Neural crest cell (in vitro differentiated cells): ENCODE measurements at regions not wholly inside any gene's neighbourhood (a gene's known extent, or its start where the extent isn't known, plus 50 kb on each side); places are given as distances from the start of the nearest gene placed in this dataset.
"Not testable (repeated sequence)": the region's sequence is repeated elsewhere in the genome, so short reads cannot be mapped to it uniquely, and the experiment has no call there.

Experiments
- DNase-seq: peaks from one replicate; pipeline ENCODE4 v3.0.0; 2021; ENCODE audit warnings: low read depth, mixed read lengths, low spot score
- H3K27ac Mint-ChIP-seq: one replicate; pipeline ENCODE4 v1.8.0; 2021; ENCODE audit warnings: mild to moderate bottlenecking, mixed read lengths; ENCODE audit not compliant: unreplicated experiment
- H3K27me3 Mint-ChIP-seq: 2 replicates; pipeline ENCODE4 v1.8.0; 2021; ENCODE audit warnings: low read depth, mild to moderate bottlenecking, mixed read lengths
- H3K36me3 Mint-ChIP-seq: 2 replicates; pipeline ENCODE4 v1.8.0; 2021; ENCODE audit warnings: low read depth, mild to moderate bottlenecking, mixed read lengths
- H3K4me1 Mint-ChIP-seq: 2 replicates; pipeline ENCODE4 v1.8.0; 2021; ENCODE audit warnings: mixed read lengths
- H3K4me3 Mint-ChIP-seq: one replicate; pipeline ENCODE4 v1.8.0; 2021; ENCODE audit warnings: mild to moderate bottlenecking, mixed read lengths
- H3K9me3 Mint-ChIP-seq: 2 replicates; pipeline ENCODE4 v1.8.0; 2021; ENCODE audit warnings: mixed read lengths
- CTCF ChIP-seq: fragments of 200-600 bp; sonication (generic); conservative IDR thresholded peaks from 2 replicates; pipeline ENCODE4 v1.5.0; 2021; ENCODE audit warnings: antibody characterized with exemption, mild to moderate bottlenecking

- Mint-ChIP-seq H3K27ac (no peak overlapping the region), H3K27me3 (no peaks in the 10 kb centered on the region), H3K4me1 (no peaks in the 10 kb centered on the region), H3K36me3 (no peaks in the 10 kb centered on the region), H3K4me3 (no peak overlapping the region), H3K9me3 (peaks cover 5% of the 10 kb centered on the region)
- no peak for DNase-seq
- TF ChIP-seq CTCF, result no peak
Measured at GRCh38 chr3:166593776-166594175, 756.6 kb upstream of the BCHE start.

GRCh38 chr3:166582236-166582635, 745.0 kb upstream of the BCHE start:
- Mint-ChIP-seq H3K27me3 (no peaks in the 10 kb centered on the region), H3K36me3 (no peaks in the 10 kb centered on the region), H3K4me1 (no peaks in the 10 kb centered on the region), H3K4me3 (no peak overlapping the region), H3K27ac (no peak overlapping the region), H3K9me3 (peaks cover 12% of the 10 kb centered on the region)
- TF ChIP-seq CTCF, result no peak
- no peak for DNase-seq

- no peak for TF ChIP-seq CTCF
- Mint-ChIP-seq H3K27me3 (no peaks in the 10 kb centered on the region), H3K9me3 (peaks cover 12% of the 10 kb centered on the region), H3K4me3 (no peak overlapping the region), H3K36me3 (no peaks in the 10 kb centered on the region), H3K27ac (no peak overlapping the region), H3K4me1 (no peaks in the 10 kb centered on the region)
- no peak for DNase-seq
Measured at GRCh38 chr3:166580561-166580960, 743.3 kb upstream of the BCHE start.

DNA sequence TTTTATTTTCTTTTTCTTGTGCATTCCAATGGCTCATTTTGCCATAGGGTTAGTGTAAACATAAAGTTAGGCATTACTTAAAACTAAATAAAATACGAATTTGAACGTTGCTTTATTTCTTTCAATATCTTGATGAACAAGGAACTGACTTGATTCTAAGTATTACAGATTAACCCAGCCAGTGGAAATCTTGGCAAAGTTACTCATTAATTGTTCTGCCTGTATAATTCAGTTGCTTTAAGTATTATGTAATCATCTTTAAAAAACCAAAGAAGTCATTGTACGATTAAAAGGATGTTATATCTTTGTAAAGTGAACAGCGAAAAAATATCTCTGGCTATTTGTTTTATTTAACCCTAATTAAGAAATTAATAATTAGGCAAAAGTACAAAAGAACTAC, 737.9 kb upstream of the BCHE start:
- H3K9me3 Mint-ChIP-seq, result peaks cover 8% of the 10 kb centered on the region
- no peak overlapping the region for H3K27ac Mint-ChIP-seq
- H3K4me1 Mint-ChIP-seq, result no peaks in the 10 kb centered on the region
- no peak overlapping the region for H3K4me3 Mint-ChIP-seq
- TF ChIP-seq CTCF, result no peak
- H3K36me3 Mint-ChIP-seq, result peaks cover 5% of the 10 kb centered on the region
- H3K27me3 Mint-ChIP-seq, result no peaks in the 10 kb centered on the region
- no peak for DNase-seq

DNA sequence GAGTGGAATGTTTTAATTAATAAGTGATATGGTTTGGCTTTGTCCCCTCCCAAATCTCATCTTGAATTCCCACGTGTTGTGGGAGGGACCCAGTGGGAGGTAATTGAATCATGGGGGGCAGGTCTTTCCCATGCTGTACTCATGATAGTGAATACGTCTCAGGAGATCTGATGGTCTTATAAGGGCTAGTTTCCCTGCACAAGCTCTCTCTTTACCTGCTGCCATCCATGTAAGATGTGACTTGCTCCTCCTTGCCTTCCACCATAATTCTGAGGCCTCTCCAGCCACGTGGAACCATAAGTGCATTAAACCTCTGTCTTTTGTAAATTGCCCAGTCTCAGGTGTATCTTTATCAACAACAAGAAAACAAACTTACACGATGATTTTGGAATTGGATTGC, 734.5 kb upstream of the BCHE start:
- not testable (repeated sequence) for H3K27ac Mint-ChIP-seq, DNase-seq, H3K9me3 Mint-ChIP-seq, H3K4me1 Mint-ChIP-seq, H3K27me3 Mint-ChIP-seq, H3K36me3 Mint-ChIP-seq, H3K4me3 Mint-ChIP-seq

DNA sequence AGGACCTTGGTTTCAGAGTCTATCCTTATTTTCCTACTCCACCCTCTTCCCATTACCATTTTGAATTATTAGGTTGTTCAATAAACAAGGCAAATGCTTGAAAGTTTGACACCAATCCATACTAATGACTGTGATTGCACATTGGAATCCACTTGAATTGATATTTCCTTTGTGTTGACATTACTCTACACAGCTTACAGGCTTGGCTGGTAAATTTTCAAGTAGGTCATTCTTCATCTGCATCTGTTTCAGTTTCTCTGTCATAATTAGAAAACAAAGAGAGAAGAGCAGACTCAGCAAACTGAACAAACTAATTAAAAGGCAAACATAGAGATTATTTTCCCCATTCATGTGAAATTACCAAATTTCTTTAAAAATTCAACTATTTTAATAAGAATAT, 732.9 kb upstream of the BCHE start:
- H3K4me1 Mint-ChIP-seq, result no peaks in the 10 kb centered on the region

More for the DNA sequence above, 732.9 kb upstream of the BCHE start:
- Mint-ChIP-seq H3K27ac (no peak overlapping the region), H3K36me3 (peaks cover 5% of the 10 kb centered on the region), H3K4me3 (no peak overlapping the region), H3K27me3 (no peaks in the 10 kb centered on the region), H3K9me3 (peaks cover 8% of the 10 kb centered on the region)
- TF ChIP-seq CTCF, result no peak
- no peak for DNase-seq
